Ovary (tissue), 7 donors: ENCODE measurements at regions not wholly inside any gene's neighbourhood (a gene's known extent, or its start where the extent isn't known, plus 50 kb on each side); places are given as distances from the start of the nearest gene placed in this dataset.

ENCODE experiments used
- DNase-seq, 5 donors: peaks; one replicate each; pipeline ENCODE4 v3.0.0-alpha.2; 2019 to 2020
- H3K27ac ChIP-seq, 2 donors: fragments of 200-600 bp; one replicate each; pipeline versions ENCODE4 v1.5.1 to v1.8.0; 2019 to 2022
- H3K27me3 ChIP-seq: fragments of 200-600 bp; one replicate; pipeline ENCODE4 v1.8.0; 2022
- H3K36me3 ChIP-seq: fragments of 200-600 bp; sonication (generic); one replicate; pipeline ENCODE4 v1.5.1; 2019
- H3K4me1 ChIP-seq: one replicate; pipeline ENCODE4 v1.8.1; 2013; ENCODE audit warnings: mild to moderate bottlenecking, moderate library complexity; ENCODE audit not compliant: insufficient read depth
- H3K4me3 ChIP-seq: fragments of 200-600 bp; sonication (generic); one replicate; pipeline ENCODE4 v1.5.1; 2017
- H3K9me3 ChIP-seq, 2 donors: fragments of 200-600 bp in 1 of 2; sonication (generic) in 1 of 2; one replicate each; pipeline versions ENCODE4 v1.5.1 to v1.8.1; 2013 to 2019; ENCODE audit warnings: mild to moderate bottlenecking in 1 of 2, moderate library complexity in 1 of 2
- EP300 ChIP-seq: sonication (generic); formaldehyde crosslinking; IDR thresholded peaks from one replicate; pipeline ENCODE4 v1.6.1; 2017; ENCODE audit warnings: antibody characterized with exemption
- POLR2A ChIP-seq: fragments of 450-650 bp; IDR thresholded peaks from one replicate; pipeline ENCODE4 v1.6.1; 2017; ENCODE audit warnings: antibody characterized with exemption, mild to moderate bottlenecking, moderate library complexity
- WGBS, 3 donors: extraction: QIAGEN DNeasy Blood & Tissue Kit in 1 of 3; methylation state at CpG; one replicate each; pipeline versions ENCODE4 v1.1.5 to v1.1.7; 2013 to 2017; 5-methylcytosine and 5-hydroxymethylcytosine counted together
- intact Hi-C, 4 donors: fragments of 100-400 bp; cut with DNase I; formaldehyde crosslinking; loops; one replicate each; pipeline versions ENCODE4 v1.11.0 to v1.15.1; 2022 to 2023
- TF ChIP-seq, protein P1 (sequence below), 3 donors: fragments of 450-650 bp in 2 of 3; fragments of 200-600 bp in 1 of 3; IDR thresholded peaks; one replicate each; pipeline versions ENCODE4 v1.5.1 to v1.8.0; 2016 to 2022; ENCODE audit warnings: antibody characterized with exemption in 3 of 3, mild to moderate bottlenecking in 1 of 3
- donor health status: DM: no; HTN: no; CAD: no; lungs with moderate emphysema.
- donor health status: DM: no; HTN: no; CAD: no.
- donor health status: Bipolar disorder and iron deficiency.
- donor health status: DM: no; HTN: no; CAD: no.
- donor health status: DM: yes; HTN: yes; CAD: no.

DNA sequence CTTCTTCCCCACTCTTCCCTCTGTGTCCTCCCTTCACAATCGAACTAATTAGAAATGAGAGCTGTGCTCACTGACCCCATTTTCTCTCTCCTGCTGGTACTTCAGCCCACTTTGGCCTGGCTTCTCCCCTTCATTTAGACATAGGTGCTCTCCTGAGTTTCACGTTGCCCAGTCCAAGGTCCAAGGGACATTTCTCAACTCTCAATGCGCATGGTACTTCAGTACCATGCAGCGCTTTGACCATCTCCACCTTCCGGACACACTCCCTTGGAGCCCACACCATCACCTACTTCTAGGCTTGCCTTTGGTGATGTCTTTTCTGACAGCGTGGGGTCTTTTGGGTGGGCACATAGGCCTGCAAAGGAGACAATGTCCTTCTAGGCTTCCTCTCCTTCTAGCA, 99.7 kb downstream of the ABHD5 start:
- WGBS, 3 donors = 81 to 88% (median 85%) methylated on average over 6 of the region's 6 CpGs
- intact Hi-C loops = no loop called here
- TF ChIP-seq, protein P1, sequence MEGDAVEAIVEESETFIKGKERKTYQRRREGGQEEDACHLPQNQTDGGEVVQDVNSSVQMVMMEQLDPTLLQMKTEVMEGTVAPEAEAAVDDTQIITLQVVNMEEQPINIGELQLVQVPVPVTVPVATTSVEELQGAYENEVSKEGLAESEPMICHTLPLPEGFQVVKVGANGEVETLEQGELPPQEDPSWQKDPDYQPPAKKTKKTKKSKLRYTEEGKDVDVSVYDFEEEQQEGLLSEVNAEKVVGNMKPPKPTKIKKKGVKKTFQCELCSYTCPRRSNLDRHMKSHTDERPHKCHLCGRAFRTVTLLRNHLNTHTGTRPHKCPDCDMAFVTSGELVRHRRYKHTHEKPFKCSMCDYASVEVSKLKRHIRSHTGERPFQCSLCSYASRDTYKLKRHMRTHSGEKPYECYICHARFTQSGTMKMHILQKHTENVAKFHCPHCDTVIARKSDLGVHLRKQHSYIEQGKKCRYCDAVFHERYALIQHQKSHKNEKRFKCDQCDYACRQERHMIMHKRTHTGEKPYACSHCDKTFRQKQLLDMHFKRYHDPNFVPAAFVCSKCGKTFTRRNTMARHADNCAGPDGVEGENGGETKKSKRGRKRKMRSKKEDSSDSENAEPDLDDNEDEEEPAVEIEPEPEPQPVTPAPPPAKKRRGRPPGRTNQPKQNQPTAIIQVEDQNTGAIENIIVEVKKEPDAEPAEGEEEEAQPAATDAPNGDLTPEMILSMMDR (IDR thresholded peaks at IDR 0.05) = no peak
- TF ChIP-seq EP300 (no peak), POLR2A (no peak)

DNA sequence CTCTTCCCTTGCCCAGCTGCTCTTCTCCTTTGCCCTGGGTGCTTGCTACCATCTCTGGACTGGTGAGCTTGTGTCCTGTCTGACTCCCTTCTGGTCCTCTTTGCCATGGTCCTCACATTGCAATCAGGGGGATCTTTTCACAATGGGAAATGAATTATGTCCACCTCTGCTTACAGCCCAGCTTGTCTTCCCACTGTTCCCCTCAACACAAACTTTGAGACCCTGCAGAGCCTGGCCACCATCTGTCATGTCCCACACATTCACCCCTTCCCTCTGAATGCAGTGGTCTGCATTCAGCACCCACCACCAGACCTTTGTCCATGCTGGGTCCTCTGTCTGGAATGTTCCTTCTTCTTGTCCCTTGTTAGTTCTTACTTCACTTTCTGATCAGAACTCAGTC, 100.5 kb downstream of the ABHD5 start:
- no peaks in the 10 kb centered on the region for H3K4me1 ChIP-seq
- no peak overlapping the region for H3K4me3 ChIP-seq
- H3K36me3 ChIP-seq = no peaks in the 10 kb centered on the region
- no peak overlapping the region for H3K27ac ChIP-seq
- intact Hi-C loops = no loop called here
- DNase-seq = no peak
- no peaks in the 10 kb centered on the region for H3K9me3 ChIP-seq
- no peaks in the 10 kb centered on the region for H3K27me3 ChIP-seq
- TF ChIP-seq, protein P1 (IDR thresholded peaks at IDR 0.05) = no peak
- no peak for TF ChIP-seq POLR2A
- TF ChIP-seq EP300 = no peak

More for the DNA sequence above, 99.7 kb downstream of the ABHD5 start:
- Histone ChIP-seq H3K27ac (no peak overlapping the region), H3K9me3 (no peaks in the 10 kb centered on the region), H3K36me3 (no peaks in the 10 kb centered on the region), H3K4me1 (no peaks in the 10 kb centered on the region), H3K27me3 (no peaks in the 10 kb centered on the region), H3K4me3 (no peak overlapping the region)
- DNase-seq = no peak

DNA sequence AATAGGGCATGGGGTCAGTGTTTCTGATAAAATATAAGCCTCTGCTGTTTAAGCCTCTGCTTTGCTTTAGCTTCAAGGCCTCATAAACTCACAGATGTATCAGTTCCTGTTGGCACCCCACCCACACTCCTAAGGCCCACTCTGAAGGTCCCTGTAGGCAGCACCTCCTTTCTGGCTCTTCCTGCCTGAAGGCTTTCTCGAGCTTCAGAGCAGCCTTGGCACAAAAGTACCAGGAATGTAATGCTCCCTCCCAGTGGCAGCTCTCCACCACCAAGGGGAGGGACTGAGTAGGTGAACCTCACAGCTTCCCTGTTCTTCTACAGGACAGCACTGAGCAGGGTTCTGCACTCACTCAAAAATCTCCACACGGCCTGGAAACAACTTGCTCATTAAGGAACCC, 102.2 kb downstream of the ABHD5 start:
- no peaks in the 10 kb centered on the region for H3K4me1 ChIP-seq
- WGBS, 3 donors = 9 to 21% (median 21%) methylated on average over 2 of the region's 2 CpGs
- intact Hi-C loops = no loop called here
- H3K27me3 ChIP-seq = no peaks in the 10 kb centered on the region
- no peaks in the 10 kb centered on the region for H3K36me3 ChIP-seq
- H3K27ac ChIP-seq = no peak overlapping the region
- TF ChIP-seq, protein P1 (IDR thresholded peaks at IDR 0.05) = no peak
- TF ChIP-seq EP300 = no peak
- no peak for TF ChIP-seq POLR2A
- H3K9me3 ChIP-seq = no peaks in the 10 kb centered on the region
- no peak for DNase-seq
- no peak overlapping the region for H3K4me3 ChIP-seq

DNA sequence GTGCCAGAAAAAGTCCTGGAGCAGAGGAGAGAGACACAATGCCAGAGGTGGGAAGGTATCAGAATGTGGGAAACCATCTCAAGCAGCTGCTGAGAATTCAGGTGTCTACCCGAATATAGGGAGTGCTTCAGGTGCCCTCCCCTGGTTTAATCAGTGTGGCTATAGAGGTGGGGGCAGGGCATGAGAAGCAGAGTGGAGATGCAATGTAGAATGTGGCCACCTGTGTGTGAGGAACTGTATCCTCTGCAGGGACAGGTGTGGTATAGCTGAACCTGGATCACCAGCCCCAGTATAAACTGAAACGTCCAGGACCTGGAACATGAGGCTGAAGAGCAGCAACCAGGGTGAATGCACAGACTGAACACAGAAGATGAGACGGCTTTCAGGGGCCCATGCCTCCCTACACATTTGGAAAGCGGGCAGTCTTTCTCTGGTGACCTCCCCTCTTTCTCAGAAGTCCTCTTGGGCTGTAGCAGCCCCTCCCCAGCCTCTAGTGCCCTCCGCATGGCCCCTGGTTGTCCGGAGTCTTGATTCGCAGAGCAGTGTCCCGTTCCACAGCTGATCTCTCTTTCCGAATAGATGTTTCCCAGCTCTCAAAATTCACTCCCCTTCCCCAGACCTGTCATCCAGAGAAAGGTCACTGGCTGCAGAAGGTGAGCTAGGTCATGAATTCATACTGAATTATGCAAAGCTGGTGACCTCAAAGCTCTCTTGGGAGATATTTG, 103.1 kb downstream of the ABHD5 start:
- Histone ChIP-seq H3K27ac (no peak overlapping the region), H3K4me1 (no peaks in the 10 kb centered on the region), H3K36me3 (no peaks in the 10 kb centered on the region), H3K27me3 (no peaks in the 10 kb centered on the region), H3K9me3 (no peaks in the 10 kb centered on the region), H3K4me3 (no peak overlapping the region)
- TF ChIP-seq, protein P1 (IDR thresholded peaks at IDR 0.05) = no peak
- TF ChIP-seq EP300 (no peak), POLR2A (no peak)
- no peak for DNase-seq
- intact Hi-C loops = no loop called here
- 65 to 83% (median 76%) methylated on average over 9 of the region's 9 CpGs for WGBS, 3 donors
